Thyroid gland (tissue), 4 donors: ENCODE measurements at regions not wholly inside any gene's neighbourhood (a gene's known extent, or its start where the extent isn't known, plus 50 kb on each side); places are given as distances from the start of the nearest gene placed in this dataset.

Experiments used
- POLR2A ChIP-seq, 2 donors: fragments of 450-650 bp; IDR thresholded peaks; one replicate each; pipeline ENCODE4 v1.6.1; 2017; ENCODE audit warnings: antibody characterized with exemption in 2 of 2, mild to moderate bottlenecking in 2 of 2, moderate library complexity in 1 of 2
- TF ChIP-seq, protein P1 (sequence below), 6 experiments: fragments of 200-600 bp in 3 of 6; fragments of 450-650 bp in 3 of 6; sonication (generic) in 3 of 6; IDR thresholded peaks; one replicate each; pipeline ENCODE4 v1.5.1; 2016 to 2019; ENCODE audit warnings: antibody characterized with exemption in 6 of 6, mild to moderate bottlenecking in 2 of 6, inconsistent platforms in 1 of 6, moderate library complexity in 1 of 6

DNA sequence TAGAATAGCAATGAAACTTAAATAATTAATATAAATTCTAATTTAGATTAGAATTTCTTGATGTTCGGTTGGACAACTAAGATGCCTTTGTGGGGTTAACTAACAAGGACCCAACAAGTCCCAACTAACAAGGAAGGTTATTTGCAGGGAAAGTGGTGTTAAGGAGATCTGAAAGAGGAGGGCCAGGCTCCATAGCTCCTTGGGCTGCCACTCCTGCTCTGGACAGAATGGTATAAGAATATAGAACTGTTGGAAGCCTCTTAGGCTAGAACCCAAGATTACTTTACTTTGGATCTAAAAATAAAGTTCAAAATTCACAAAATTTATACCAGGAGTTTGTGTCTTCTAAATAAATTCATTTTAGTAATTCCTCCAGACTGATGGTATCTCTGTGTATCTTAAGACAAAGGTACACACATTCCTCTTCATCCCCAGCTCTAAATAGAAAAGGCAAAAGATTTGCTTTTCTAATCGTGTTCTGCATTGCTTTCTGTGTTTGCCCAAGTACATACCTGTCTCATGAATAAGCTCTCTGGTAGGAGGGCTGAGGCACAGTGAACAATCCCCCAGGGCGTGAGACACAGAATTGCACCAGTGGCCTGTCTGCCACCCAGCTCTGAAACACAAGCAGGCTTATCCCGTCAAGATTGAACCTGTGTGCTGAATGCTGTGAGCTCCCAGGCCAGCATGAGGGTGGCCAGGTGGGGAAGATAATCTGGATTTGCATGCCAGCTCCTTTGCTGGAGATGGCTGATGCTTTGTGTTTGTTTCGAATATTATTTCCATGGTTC is 176.0 kb downstream of the ACKR3 start:
- TF ChIP-seq, protein P1, sequence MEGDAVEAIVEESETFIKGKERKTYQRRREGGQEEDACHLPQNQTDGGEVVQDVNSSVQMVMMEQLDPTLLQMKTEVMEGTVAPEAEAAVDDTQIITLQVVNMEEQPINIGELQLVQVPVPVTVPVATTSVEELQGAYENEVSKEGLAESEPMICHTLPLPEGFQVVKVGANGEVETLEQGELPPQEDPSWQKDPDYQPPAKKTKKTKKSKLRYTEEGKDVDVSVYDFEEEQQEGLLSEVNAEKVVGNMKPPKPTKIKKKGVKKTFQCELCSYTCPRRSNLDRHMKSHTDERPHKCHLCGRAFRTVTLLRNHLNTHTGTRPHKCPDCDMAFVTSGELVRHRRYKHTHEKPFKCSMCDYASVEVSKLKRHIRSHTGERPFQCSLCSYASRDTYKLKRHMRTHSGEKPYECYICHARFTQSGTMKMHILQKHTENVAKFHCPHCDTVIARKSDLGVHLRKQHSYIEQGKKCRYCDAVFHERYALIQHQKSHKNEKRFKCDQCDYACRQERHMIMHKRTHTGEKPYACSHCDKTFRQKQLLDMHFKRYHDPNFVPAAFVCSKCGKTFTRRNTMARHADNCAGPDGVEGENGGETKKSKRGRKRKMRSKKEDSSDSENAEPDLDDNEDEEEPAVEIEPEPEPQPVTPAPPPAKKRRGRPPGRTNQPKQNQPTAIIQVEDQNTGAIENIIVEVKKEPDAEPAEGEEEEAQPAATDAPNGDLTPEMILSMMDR (IDR thresholded peaks at IDR 0.05) = peak in 1 of 6 experiments; percentile 21
- peak in 1 of 2 donors; percentile 56 for TF ChIP-seq POLR2A (IDR thresholded peaks at IDR 0.05)
